NCI-H1048 (cell line): ENCODE measurements at regions not wholly inside any gene's neighbourhood (a gene's known extent, or its start where the extent isn't known, plus 50 kb on each side); places are given as distances from the start of the nearest gene placed in this dataset.

Experiments used
- DNase-seq: peaks from one replicate; lab custom pipeline; 2025; lab: John Stamatoyannopoulos, UW

DNA sequence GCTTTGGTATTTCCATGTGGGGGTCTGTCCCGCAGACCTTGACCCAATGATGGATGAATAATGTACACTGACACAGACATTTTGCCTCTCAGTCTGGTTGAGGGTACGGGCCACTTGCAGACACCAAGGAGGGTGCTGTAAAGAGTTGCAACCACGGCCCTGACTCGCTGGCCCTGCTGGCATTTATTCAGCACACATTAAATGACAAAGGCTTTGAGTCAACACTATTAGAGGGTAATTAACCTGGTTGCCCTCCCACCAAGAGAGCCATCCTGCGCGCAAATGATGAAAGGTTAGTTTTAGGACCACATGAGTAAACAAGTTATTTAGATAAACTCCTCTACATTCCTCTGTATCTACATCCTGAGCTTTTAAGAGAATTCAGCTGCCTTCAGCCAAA is 308.9 kb upstream of the MMS22L start:
- no peak for DNase-seq

DNA sequence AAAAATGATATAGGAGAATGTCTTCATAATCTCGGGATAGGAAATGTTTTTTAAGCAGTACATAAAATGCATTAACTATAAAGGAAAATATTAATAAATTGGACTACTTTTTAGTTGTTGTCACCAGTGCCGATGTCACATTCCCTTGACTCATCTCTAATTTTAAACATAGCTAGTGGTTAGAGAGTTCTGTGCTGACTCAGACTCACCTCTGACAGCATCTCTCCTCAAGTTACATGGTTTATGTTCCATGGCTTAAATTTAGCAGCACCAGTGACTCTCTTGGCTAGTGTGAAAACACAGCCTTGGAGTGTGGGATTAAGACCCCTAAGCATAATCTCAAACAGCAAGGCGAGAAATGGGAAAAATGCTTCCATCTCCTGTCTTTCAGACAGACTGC is 311.8 kb upstream of the MMS22L start:
- no peak for DNase-seq

DNA sequence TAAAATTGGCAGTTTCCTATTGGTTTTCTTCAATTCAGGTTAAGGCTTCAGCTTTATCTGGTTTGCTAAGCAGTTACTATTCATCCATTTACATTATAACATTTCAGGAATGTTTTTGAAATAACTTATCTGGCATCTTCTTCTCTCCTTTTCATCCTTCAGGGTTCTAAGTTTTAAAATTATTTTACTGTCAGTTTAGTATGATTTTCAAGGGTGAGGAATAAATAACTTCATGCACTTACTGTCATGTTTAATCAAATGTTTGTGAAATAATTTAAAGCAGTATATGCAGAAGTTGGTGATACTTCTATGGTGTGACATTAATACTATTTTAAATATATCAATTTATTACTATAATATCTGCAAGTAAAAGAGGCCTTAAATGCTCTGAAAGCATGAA is 338.1 kb upstream of the MMS22L start:
- DNase-seq, result no peak

DNA sequence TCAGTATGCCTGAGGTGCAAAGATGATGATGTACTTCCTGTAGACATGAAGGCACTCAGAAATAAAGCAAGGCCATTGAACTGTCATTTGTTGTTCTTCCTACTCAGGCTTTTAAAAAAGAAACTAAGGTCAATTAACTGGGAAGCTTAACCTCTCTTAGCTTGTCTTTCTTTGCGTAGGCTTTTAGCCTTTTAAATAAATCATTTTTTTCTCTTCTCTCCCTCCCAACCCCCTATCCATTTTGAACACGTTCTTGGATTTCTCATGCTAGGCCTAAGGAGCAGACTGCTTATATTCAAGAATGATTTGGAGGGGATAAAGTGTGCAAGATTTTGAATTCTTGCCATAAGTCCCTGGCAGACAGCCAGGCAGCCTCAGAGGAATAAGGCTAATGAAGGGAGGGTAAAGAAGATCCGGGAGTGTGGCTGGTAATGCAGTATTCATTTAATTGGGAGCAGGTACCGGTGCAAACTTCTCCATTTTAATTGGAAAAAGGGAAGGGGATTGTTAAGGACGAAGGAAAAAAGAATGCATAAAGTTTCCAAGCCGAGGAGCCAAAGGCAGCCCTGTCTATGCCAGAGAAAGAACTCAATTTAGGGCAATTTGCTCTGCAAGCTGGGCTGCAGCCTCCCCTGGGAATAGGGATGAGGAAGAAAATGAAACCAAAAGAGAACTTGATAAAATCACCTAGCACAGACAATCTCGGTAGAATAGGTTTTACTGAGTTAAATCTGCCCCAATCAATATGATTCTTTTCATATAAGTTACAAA is 343.8 kb upstream of the MMS22L start:
- DNase-seq, result no peak

DNA sequence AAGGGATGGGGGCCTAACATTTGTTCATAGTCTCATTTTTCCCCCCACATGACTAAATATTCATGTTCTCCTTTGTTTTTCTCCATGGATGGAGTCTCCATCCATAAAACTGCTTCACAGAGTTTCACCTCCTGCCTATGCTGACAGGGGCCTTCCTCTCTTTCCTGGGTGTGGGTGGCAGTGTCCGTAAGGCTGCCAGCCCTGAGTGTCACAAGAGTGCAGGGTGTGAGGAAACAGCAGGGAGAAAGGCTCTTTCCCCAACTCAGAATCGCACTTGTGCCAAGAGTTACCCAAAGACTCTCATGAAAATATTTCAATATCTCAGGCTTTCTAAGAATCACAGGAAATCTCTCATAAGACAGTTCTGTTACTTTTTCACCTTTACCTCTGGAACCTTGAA is 346.2 kb upstream of the MMS22L start:
- no peak for DNase-seq

DNA sequence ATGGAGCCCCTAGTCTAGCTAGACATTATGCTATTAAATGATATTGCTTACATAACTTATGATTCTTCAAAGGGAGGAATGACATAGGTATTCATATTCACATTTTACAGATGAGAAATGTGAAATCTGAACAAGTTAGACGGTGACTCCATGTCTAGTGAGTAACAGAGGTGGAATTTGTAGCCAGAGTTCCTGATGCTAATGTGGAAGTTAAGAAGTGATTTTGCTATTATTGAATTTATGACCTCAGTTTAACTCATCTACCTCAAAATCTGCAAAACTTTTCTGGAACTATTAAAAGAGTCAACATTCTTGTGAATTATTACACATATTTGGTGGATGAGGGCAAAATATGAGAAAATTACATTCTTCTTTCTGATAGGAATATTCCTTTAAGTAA is 347.6 kb upstream of the MMS22L start:
- DNase-seq, result no peak

DNA sequence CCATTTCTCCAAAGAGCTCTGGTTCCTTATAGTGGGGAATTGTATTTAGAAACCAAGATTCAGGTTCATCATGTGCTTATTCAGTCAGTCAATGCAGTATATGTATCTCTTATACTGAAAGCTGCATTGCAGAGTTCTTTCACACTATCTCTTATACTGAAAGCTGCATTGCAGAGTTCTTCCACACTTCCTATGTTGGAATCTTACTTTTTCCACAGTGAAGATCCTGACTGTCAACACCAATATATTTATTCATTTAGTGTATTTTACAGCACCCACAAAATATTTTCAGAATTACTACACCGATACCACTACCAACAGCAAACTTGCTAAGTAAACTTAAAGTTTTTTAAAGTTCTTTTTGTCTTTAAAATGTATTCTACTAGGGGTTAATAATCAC is 349.3 kb upstream of the MMS22L start:
- DNase-seq, result no peak

DNA sequence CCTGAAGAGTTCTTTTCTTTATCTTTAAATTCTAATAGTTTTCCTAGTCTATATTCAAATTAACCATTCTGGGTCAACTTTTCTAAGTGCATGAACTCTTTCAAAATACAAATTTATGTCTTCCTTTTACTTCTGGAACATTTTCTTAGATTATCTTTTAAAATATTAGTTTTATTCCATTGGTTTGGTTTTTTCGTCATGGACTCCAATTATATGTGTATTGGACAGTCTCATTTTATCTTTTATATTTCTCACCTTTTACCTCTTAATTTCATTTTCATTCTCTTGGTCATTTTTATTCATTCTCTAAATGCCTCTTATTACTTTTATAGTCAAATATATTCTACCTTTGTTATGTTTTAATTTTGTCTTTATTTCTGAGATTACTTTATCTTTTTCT is 356.7 kb upstream of the MMS22L start:
- no peak for DNase-seq

DNA sequence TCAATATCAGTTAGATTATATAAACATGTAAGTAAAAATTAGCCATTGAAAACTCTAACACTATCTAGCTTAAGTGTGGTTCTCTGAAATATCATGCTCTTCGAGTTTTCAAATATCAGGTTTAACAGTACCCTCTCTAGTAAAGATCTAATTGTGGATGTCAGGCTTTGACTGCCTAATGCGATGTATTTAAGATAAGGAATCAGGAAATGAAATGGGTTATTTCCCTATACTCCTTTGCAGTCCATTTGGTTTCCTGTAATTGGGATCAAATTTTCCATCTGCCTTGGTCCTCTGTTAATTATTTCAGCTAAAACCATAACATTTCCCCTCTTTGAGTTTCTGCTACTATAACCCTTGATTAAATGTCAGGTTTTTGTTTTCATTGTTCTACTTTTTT is 361.3 kb upstream of the MMS22L start:
- DNase-seq, result no peak

DNA sequence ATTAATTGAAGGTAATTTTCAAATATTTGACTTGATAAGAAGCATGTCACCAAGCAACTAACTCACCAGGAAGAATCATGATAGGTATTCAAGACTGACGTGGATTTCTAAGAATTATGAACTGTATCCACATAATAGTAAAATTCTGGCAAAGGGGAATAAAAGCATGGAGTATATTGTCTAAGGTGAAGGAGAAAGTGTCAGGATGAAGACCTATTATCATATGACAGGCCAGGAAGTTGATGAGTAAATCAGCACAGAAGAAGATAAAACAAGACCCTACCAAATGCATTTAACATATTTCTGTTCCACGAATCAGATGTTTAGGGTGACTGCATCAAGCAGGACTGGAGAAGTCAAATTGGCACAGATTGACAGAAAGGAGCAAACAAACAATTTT is 362.7 kb upstream of the MMS22L start:
- DNase-seq, result no peak

DNA sequence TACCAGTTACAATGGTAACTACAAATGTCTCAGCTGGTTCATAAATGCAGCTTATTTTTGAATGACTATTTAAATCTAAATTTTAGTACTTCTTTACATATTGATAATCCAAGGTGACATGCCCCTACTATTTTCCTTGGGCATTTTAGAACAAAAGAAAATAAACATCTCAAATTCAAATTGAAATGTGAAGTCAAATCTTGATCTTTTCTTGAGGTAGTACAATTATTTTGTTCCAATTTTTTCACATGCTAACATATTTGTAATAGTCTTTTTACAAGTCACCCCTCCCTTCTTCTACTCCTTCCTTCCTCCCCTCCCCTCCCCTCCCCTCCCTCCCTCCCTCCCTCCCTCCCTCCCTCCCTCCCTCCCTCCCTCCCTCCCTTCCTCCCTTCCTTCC is 370.1 kb upstream of the MMS22L start:
- DNase-seq, result no peak

DNA sequence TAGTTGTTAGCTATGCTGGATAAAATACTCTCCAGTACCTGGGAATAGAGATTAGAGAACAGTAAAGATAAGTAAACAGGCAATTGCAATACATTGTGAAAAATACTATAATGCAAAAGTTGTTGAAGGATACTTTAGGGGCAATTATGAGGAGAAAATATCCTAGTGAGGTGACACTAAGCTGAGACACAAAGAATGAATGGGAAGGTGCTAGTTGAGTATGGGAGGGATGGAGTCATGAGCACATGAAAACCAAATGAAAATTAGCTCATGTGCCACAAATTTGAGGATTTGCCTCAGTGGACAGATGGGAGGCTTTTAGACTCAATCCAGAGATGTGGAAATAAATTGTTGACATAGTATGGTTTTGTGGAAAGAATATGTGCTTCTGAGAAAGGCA is 370.5 kb upstream of the MMS22L start:
- no peak for DNase-seq

DNA sequence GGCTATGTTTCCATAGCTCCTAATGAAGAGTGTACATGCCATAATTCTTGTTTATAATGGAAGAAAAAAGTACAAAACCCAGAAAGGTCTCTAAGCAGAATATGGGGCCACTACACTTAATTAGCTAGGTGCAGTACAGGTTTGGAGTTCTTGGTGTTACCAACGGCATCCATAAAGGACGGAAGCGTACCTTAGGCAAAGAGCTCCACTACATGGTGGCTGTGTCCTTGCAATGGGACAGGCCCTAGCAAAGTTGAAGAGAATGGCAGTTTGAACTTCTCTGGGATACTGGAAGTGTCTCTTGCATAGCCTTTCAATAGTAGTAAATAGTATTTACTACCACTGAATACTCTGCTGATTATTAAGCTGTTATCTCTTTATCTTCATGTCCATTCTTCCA is 371.7 kb upstream of the MMS22L start:
- no peak for DNase-seq

DNA sequence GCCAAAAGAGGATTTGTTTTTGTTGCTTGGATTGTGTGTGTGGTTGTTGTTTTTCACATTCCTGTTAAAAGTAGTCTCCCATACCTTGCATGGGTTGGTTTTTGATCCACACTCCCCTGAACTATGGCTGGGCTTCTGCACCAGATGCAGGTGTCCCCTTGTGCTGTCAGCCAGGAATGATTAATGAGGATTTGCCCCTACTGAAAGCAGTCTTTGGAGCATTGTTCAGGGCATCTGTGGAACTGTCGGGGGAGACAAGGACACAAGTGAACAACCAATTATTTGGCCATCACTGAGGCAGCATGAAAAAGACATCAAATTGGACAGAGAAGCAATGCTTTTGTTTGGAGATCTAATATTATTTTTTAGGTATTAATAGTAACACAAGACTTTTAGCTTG is 373.2 kb upstream of the MMS22L start:
- DNase-seq, result no peak

DNA sequence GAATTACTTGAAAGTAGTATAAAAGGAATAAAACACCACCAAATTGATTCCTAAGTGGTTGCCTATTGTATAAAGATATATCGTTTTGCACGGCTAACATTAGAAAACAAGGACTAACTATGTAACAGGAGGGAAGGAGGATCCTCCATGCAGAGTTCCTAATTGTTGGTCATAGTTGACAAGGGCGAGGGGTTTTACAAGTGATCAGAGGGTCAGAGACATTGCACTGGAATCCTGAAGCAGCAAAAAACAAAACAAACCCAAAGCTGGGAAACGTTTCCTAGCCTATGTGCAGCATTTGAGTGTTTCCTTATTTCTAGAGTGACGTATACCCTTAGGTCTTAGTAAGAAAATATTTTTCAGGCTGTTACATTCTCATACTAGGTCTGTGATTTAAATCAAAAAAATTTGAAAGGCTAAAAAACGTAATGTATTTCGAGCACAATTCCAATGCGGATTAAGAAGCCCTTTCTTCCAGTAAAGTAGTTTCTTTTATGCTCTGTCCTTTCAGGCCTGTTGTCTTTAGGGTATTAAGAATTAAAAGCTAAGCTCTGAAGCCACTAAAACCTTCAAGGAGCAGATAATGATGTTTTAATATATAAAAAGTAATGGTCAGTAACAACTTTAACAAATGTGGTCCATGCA is 373.8 kb upstream of the MMS22L start:
- no peak for DNase-seq

DNA sequence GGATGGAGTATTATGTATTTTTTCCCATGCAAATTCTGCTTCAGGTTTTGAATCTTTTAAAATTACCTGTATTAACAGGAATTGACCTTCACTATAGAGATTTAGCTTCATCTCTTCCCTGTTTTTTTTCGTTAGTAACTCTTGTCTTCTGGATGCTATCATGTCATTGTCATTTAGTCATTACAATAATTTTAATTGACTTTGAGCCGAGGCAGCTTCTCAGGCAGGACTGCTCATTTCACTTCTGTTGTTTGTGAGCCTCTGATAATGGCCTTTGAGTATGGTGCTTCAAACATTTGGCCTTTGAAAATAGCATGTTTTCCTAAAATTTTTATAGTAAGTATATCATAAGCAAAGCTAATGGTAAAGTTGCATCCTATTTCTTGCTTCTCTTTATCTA is 375.1 kb upstream of the MMS22L start:
- no peak for DNase-seq

DNA sequence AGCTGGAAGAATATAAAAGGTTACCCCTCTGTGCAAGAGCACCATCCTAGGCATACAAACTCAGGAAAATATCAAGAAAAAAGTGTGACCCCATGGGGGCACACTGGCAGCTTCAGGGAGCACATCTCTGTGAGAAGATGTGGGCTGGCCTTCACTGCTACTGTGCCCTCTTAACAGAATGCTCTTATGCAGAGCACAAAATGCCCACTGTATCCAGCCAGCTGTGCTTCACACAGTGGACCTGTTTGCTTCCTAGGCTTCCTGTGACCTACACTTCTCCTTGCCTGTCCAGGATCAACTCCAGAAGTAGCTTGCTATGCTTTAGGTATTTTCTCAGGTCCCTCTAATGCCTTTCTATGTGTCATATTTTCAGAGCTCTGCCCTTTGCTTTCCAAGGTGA is 380.2 kb upstream of the MMS22L start:
- no peak for DNase-seq

DNA sequence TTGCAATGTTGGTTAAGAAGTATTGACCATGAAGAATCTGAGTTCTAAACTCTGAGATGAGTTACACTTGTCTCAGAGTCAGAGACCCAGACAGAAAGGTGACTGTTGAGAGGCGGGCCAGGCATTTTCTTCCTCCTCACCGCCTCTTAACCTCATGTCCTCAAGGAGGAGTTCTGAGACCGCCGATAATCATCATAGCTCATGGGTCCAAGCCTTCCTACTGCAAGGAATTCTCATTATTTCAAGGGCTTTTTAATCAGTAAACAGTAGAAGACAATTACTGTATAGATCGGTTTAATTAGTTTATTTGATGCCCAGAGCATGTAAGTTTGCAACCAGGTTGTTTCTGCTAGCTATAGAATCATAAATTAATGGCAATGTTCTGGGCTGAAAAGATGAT is 382.4 kb upstream of the MMS22L start:
- no peak for DNase-seq

DNA sequence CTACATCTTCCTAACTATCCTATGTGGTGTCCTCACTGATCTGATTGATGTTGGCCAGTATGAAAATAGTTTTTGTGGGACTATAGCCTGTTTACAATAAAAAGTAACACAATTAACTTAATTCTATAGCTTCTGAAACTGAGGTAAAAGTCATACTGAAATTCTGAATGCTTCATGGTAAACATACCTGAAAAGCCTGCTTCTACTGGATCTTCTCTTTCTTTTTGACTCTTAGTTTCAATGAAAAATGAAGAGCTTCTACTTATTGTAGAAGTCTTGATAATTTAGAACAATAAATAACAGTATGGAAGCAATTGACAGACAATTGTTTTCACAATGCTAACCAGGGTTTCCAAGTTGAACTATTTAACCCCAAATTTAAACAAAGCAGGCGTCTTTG is 383.9 kb upstream of the MMS22L start:
- no peak for DNase-seq

DNA sequence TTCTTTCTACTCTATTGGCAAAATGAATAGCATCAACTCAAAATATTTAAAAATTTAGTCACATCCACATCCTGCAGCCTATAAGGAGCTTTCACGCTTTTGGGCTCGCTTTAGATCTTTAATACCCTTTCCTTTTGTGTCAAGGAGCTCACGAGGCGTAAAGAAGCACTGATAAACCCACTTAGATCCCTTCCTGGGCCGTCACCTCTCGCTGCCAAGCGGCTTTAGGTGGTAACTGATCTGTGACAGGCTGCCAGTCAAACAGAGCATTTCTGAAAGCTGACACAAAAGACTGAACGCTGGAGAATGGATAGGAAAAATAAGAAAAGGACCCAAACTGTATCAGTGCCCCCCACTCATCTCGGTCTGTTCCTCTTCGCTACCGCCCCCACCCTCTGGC is 385.7 kb upstream of the MMS22L start:
- DNase-seq, result no peak

DNA sequence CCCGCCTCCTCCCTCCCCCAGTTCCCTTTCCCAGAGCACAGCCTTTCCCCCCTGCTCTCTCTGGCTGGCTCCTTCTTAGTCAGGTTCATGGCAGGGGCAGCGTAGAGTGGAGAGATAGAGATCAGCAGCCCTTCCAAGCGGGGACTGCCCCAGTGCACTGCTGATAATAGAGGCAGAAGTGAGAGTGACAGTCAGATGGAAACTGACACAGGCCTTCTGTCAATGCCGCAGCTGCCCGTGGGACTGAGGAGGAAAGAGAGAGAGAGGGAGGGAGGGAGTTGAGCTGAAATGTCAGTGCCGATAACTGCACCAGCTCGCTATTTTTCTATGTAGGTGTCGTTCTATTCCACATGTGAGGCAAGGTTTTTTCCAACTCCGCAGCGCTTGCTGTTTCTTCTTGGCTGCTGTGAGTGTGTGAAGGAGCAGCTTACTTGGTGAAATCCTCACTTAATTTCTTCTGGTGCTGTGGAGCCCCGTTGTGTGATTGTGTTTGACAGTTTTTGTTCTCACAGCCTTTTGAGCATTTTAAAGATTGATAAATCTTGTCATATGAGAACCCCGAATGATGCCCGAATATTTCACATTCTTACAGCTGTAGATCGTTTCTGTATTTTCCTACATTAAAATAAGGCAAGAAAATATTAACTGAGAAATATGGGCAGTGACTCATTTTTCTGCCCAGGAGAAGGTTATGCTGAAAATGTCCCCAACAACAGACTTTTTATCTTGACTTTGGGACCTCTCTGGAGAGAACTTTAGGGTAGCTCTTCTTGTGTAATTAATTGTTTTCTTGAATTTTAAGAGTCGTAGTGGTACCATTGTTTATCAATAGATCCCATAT is 386.4 kb upstream of the MMS22L start:
- no peak for DNase-seq

DNA sequence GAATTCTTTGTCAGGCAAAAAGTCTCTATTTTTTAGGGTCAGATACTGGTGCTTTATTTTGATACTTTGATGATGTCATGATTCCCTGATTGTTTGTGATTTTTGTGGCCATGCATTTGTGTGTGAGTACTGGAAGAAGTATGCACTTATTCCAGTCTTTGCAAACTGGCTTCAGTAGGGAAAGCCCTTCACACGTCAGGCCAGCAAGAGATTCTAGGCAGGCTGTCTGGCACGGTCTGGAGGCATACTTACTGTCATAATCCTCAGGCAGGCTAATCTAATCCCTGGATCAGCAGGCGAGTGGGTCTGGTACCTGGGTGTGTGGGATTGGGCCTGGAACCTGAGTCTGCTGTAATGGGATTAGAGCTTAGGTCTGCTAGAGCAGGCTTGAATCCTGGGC is 391.8 kb upstream of the MMS22L start:
- no peak for DNase-seq

DNA sequence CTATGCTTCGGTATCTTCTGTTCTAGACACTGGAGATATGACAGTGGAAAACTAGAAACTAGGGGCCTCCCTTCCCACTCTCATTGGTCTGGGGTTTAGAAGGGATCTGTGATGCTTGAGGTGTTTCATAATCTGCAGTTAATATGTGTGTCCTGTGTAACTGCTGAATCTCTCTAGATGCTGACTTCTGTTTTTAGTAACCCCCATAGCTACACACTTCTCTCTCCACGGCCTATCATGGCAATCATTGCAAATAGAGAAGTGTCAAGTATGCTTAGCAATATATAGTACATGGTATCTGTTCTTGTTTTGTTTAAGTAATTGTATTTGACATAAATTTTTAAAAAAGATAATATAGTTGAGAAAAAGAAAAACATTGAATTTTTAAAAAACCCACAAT is 394.6 kb upstream of the MMS22L start:
- DNase-seq, result no peak
